Fibroblast of lung (primary cell): ENCODE measurements at regions not wholly inside any gene's neighbourhood (a gene's known extent, or its start where the extent isn't known, plus 50 kb on each side); places are given as distances from the start of the nearest gene placed in this dataset.

Experiments
- CTCF ChIP-seq, 2 donors: IDR thresholded peaks in 1 of 2; conservative IDR thresholded peaks in 1 of 2; 1 replicate in 1 of 2; 2 replicates in 1 of 2; pipeline ENCODE4 v1.5.1; 2011 to 2012; ENCODE audit warnings: low read length in 2 of 2, control low read depth in 1 of 2, inconsistent platforms in 1 of 2, low read depth in 1 of 2, mild to moderate bottlenecking in 1 of 2
- EZH2 ChIP-seq: IDR thresholded peaks from 2 replicates; pipeline ENCODE4 v1.5.1; 2012; ENCODE audit warnings: low read length, control low read depth, mild to moderate bottlenecking; ENCODE audit errors: missing control alignments

DNA sequence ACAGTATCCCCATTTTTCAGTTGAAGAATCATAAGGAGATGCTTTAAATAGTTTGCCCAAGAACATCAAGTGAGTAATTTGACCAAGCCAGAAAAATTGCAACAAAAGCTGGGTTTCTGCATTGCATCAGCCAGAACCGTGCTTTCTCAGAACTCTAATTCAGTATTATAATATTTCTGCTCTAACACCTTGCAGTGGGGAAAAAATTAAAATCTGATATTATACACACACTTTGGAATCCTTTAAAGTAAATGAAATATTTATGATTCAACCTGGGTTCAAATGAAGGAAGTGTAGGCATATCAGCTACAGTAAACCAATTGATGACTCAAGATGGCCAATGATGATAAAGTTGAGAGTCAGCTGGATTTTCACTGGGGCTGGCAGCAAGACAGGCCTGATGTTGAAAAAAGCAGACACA lies 387.6 kb upstream of the ZFP42 start:
- TF ChIP-seq CTCF (conservative IDR thresholded peaks at IDR 0.05 in 1 of 2, IDR thresholded peaks at IDR 0.05 in 1 of 2; ENCODE audit: low read depth in 1 of 2, low read length in 2 of 2) (no peak), EZH2 (no peak)
